Activated T-helper 2 cell treated with anti-CD3 and anti-CD28 coated beads, Interferon-gamma antibody, Interleukin-2, Interleukin-4, amounts not matched to agents 10 μg/mL and 5 μg/mL and 100 μg/mL, durations not matched to agents 14 hours and 24 hours and 36 hours (primary cell): ENCODE measurements at regions not wholly inside any gene's neighbourhood (a gene's known extent, or its start where the extent isn't known, plus 50 kb on each side); places are given as distances from the start of the nearest gene placed in this dataset.

Experiments used
- DNase-seq: peaks from one replicate; pipeline ENCODE4 v3.0.0; 2021; ENCODE audit warnings: low spot score
- H3K27ac Mint-ChIP-seq: one replicate; pipeline ENCODE4 v1.8.0; 2021; ENCODE audit warnings: mixed read lengths
- H3K27me3 Mint-ChIP-seq: one replicate; pipeline ENCODE4 v1.8.0; 2021; ENCODE audit warnings: low read depth, mixed read lengths
- H3K36me3 Mint-ChIP-seq: one replicate; pipeline ENCODE4 v1.8.0; 2021; ENCODE audit warnings: low read depth, mixed read lengths
- H3K4me1 Mint-ChIP-seq: one replicate; pipeline ENCODE4 v1.8.0; 2021; ENCODE audit warnings: low read depth, mixed read lengths
- H3K4me3 Mint-ChIP-seq: one replicate; pipeline ENCODE4 v1.8.0; 2021; ENCODE audit warnings: low read depth, mild to moderate bottlenecking, moderate library complexity, mixed read lengths
- H3K9me3 Mint-ChIP-seq: one replicate; pipeline ENCODE4 v1.8.0; 2021; ENCODE audit warnings: mixed read lengths
- intact Hi-C: fragments of 100-400 bp; cut with micrococcal nuclease; formaldehyde crosslinking; loops from one replicate; pipeline ENCODE4 v1.15.1; 2023

DNA sequence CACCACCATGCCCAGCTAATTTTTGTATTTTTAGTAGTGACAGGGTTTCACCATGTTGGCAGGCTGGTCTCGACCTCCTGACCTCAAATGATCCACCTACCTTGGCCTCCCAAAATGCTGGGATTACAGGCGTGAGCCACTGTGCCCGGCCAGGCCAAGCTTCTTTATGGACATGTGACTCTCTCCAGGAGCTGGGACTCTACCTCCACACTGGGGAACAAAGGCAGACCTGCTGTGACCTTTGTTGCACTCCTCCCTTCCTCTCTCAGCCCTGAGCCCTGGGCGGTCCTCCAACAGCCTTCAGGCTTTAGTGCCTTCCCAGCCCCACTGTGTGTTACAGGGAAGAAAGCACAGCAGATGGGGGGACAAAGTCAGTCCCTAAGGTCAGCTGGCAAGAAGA is 55.0 kb upstream of the DUSP5 start:
- H3K27me3 Mint-ChIP-seq = no peaks in the 10 kb centered on the region
- H3K27ac Mint-ChIP-seq = no peak overlapping the region
- no peaks in the 10 kb centered on the region for H3K36me3 Mint-ChIP-seq
- H3K4me1 Mint-ChIP-seq = peaks cover 19% of the 10 kb centered on the region
- DNase-seq = no peak
- H3K9me3 Mint-ChIP-seq = no peaks in the 10 kb centered on the region
- H3K4me3 Mint-ChIP-seq = no peak overlapping the region
- intact Hi-C loops = no loop called here

- Mint-ChIP-seq H3K4me3 (no peak overlapping the region), H3K27ac (no peak overlapping the region), H3K9me3 (no peaks in the 10 kb centered on the region), H3K36me3 (no peaks in the 10 kb centered on the region), H3K27me3 (no peaks in the 10 kb centered on the region), H3K4me1 (peaks cover 20% of the 10 kb centered on the region)
- no peak for DNase-seq
- intact Hi-C loops = no loop called here
Measured at GRCh38 chr10:110443239-110444003, 54.3 kb upstream of the DUSP5 start.

DNA sequence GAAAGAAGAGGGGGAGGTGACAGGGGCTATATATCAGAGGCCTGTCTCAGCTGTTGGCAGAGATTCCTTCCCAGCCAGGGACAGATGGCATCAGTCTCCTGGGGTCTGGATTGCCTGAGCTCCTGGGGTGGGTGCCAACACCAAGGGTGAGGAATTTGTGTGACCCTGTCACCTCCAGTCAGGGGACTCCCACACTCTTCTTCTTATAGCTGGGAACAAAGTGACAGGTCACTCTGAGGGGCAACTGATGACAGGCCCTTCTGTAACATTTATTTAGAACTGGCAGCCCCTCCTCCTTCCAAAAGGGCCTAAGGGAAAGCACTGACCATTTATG is 53.7 kb upstream of the DUSP5 start:
- Mint-ChIP-seq H3K27ac (no peak overlapping the region), H3K36me3 (peaks cover 3% of the 10 kb centered on the region), H3K27me3 (no peaks in the 10 kb centered on the region), H3K9me3 (peaks cover 3% of the 10 kb centered on the region), H3K4me1 (peaks cover 26% of the 10 kb centered on the region), H3K4me3 (no peak overlapping the region)
- DNase-seq = no peak
- intact Hi-C loops = no loop called here

DNA sequence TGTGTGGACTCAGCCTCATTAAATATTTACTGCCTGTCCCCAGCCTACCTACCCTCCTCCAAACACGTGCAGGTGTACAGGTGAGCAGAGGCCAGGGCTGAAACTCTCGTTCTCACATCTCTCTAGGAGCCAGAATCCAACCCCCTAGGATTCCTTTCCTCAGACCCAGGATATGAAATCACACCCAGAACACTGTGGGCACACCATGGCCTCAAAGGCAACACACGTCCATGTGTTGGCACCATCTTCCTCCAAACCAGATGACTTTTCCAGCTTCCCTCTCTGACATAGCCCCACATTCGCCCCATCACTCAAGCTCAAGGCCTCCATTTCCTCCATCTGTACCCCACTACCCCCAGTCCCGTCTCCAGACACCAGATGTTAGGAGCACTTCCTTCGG is 51.8 kb upstream of the DUSP5 start:
- Mint-ChIP-seq H3K4me3 (no peak overlapping the region), H3K36me3 (peaks cover 6% of the 10 kb centered on the region)
- intact Hi-C loops = no loop called here

DNA sequence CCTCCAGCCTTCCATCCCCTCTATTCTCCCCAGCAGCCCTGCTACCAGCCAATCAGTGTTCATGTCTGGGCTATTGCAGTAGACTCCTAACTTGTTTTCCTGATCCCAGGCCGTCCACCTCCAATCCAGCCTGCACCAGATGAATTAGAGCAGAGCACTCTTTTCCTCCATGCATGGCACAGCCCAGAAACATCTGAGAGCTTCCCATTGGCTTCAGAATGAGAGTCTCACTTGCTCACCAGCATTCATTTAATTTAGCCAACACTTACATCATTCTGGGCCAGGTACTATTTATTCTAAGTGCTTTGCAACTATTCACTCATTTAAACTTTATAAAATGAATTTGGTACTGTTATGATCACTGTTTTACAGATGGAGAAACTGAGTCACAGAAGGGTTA is 51.4 kb upstream of the DUSP5 start:
- peaks cover 2% of the 10 kb centered on the region for H3K27me3 Mint-ChIP-seq
- H3K27ac Mint-ChIP-seq = no peak overlapping the region
- peaks cover 6% of the 10 kb centered on the region for H3K36me3 Mint-ChIP-seq
- H3K4me3 Mint-ChIP-seq = no peak overlapping the region
- intact Hi-C loops = no loop called here
- H3K9me3 Mint-ChIP-seq = peaks cover 7% of the 10 kb centered on the region
- DNase-seq = no peak
- H3K4me1 Mint-ChIP-seq = peaks cover 27% of the 10 kb centered on the region

More for the DNA sequence above, 51.8 kb upstream of the DUSP5 start:
- H3K27ac Mint-ChIP-seq = no peak overlapping the region
- H3K27me3 Mint-ChIP-seq = peaks cover under 1% of the 10 kb centered on the region
- DNase-seq = no peak
- peaks cover 28% of the 10 kb centered on the region for H3K4me1 Mint-ChIP-seq
- H3K9me3 Mint-ChIP-seq = peaks cover 7% of the 10 kb centered on the region

GRCh38 chr10:110446954-110447608 is 50.6 kb upstream of the DUSP5 start:
- Mint-ChIP-seq H3K9me3 (peaks cover 7% of the 10 kb centered on the region), H3K27me3 (peaks cover 2% of the 10 kb centered on the region), H3K4me3 (no peak overlapping the region), H3K4me1 (peaks cover 20% of the 10 kb centered on the region), H3K27ac (no peak overlapping the region), H3K36me3 (peaks cover 6% of the 10 kb centered on the region)
- no peak for DNase-seq
- intact Hi-C loops = no loop called here

- peaks cover 16% of the 10 kb centered on the region for H3K4me1 Mint-ChIP-seq
- intact Hi-C loops = loop anchor here (1.0 kb wide), 1 partner anchor 22 kb away; no protein-coding TSS in a partner anchor
- H3K9me3 Mint-ChIP-seq = peaks cover 7% of the 10 kb centered on the region
- H3K27me3 Mint-ChIP-seq = peaks cover 2% of the 10 kb centered on the region
- H3K27ac Mint-ChIP-seq = no peak overlapping the region
- no peak overlapping the region for H3K4me3 Mint-ChIP-seq
- peaks cover 6% of the 10 kb centered on the region for H3K36me3 Mint-ChIP-seq
- no peak for DNase-seq
Measured at GRCh38 chr10:110447886-110448285, 49.8 kb upstream of the DUSP5 start.
